SU-DHL-6 (cell line): ENCODE measurements at regions not wholly inside any gene's neighbourhood (a gene's known extent, or its start where the extent isn't known, plus 50 kb on each side); places are given as distances from the start of the nearest gene placed in this dataset.

Experiments
- H2AFZ ChIP-seq: fragments of 200-600 bp; sonication (generic); 2 replicates; pipeline ENCODE4 v1.6.1; 2014; ENCODE audit warnings: low read depth, mild to moderate bottlenecking, moderate library complexity, mixed read lengths, antibody characterized with exemption, low read length; ENCODE audit not compliant: severe bottlenecking
- H3F3A ChIP-seq: fragments of 200-600 bp; shearing (Covaris generic); 2 replicates; pipeline ENCODE4 v1.6.0; 2016; ENCODE audit warnings: antibody characterized with exemption, mild to moderate bottlenecking; ENCODE audit not compliant: insufficient read depth
- H3K27ac ChIP-seq: fragments of 200-600 bp; sonication (generic); 2 replicates; pipeline ENCODE4 v1.5.1; 2016; ENCODE audit warnings: low read depth, mild to moderate bottlenecking, low read length, moderate library complexity, mixed read lengths
- H3K27me3 ChIP-seq: fragments of 200-600 bp; sonication (generic), shearing (Covaris generic); 2 replicates; pipeline ENCODE4 v1.6.0; 2014; ENCODE audit warnings: mild to moderate bottlenecking, low read length
- H3K36me3 ChIP-seq: fragments of 200-600 bp; sonication (generic); 2 replicates; pipeline ENCODE4 v1.6.1; 2014; ENCODE audit warnings: mild to moderate bottlenecking, low read length, mixed read lengths
- H3K4me2 ChIP-seq: fragments of 300-600, 200-600 bp; shearing (Covaris generic), sonication (generic); 2 replicates; pipeline ENCODE4 v1.6.0; 2014; ENCODE audit warnings: low read length, low read depth, mild to moderate bottlenecking; ENCODE audit not compliant: poor library complexity, severe bottlenecking
- H3K4me3 ChIP-seq: fragments of 200-600 bp; sonication (generic); 2 replicates; pipeline ENCODE4 v1.5.1; 2014; ENCODE audit warnings: antibody characterized with exemption, low read length, mild to moderate bottlenecking, mixed read lengths; ENCODE audit not compliant: insufficient read depth, poor library complexity, severe bottlenecking
- H3K79me2 ChIP-seq: fragments of 200-600 bp; sonication (generic); 2 replicates; pipeline ENCODE4 v1.6.1; 2014; ENCODE audit warnings: mild to moderate bottlenecking, low read length, moderate library complexity; ENCODE audit not compliant: insufficient read depth
- H3K9ac ChIP-seq: fragments of 200-600 bp; sonication (generic); 2 replicates; pipeline ENCODE4 v1.7.0; 2014; ENCODE audit warnings: mild to moderate bottlenecking, low read length
- H3K9me2 ChIP-seq: fragments of 200-600 bp; sonication (generic); replicated peaks from 2 replicates; pipeline ENCODE4 v1.6.1; 2014; ENCODE audit warnings: low read length; ENCODE audit not compliant: insufficient read depth
- H3K9me3 ChIP-seq: fragments of 200-600 bp; sonication (generic); 2 replicates; pipeline ENCODE4 v1.6.1; 2014; ENCODE audit warnings: low read length, mixed read lengths; ENCODE audit not compliant: insufficient read depth
- H4K20me1 ChIP-seq: fragments of 200-600 bp; sonication (generic); 2 replicates; pipeline ENCODE4 v1.6.1; 2014; ENCODE audit warnings: low read depth, mild to moderate bottlenecking, antibody characterized with exemption, low read length, moderate library complexity, mixed read lengths
- CTCF ChIP-seq: fragments of 200-600 bp; sonication (generic); IDR thresholded peaks from one replicate; pipeline ENCODE4 v1.5.1; 2017; ENCODE audit warnings: antibody characterized with exemption, mild to moderate bottlenecking, low read length, moderate library complexity; ENCODE audit not compliant: insufficient read depth, poor library complexity, severe bottlenecking
- EZH2phosphoT487 ChIP-seq: fragments of 200-600 bp; sonication (generic), shearing (Covaris generic); conservative IDR thresholded peaks from 2 replicates; pipeline ENCODE4 v1.6.1; 2018; ENCODE audit warnings: mild to moderate bottlenecking, antibody characterized with exemption, low read length, moderate library complexity, mixed read lengths

- Histone ChIP-seq H3K9me2 (no peaks in the 10 kb centered on the region), H3K27me3 (no peaks in the 10 kb centered on the region), H3K9ac (no peak overlapping the region), H3K4me3 (no peak overlapping the region), H2AFZ (no peak overlapping the region), H3K79me2 (no peaks in the 10 kb centered on the region), H3K36me3 (no peaks in the 10 kb centered on the region), H4K20me1 (no peaks in the 10 kb centered on the region), H3K4me2 (no peak overlapping the region), H3K9me3 (no peaks in the 10 kb centered on the region), H3K27ac (no peak overlapping the region), H3F3A (no peaks in the 10 kb centered on the region)
- no peak for TF ChIP-seq EZH2phosphoT487
- no peak for TF ChIP-seq CTCF
These were observed 108.0 kb upstream of the TRABD2B start for GRCh38 chr1:48105165-48105564.

GRCh38 chr1:48103495-48103894 lies 106.3 kb upstream of the TRABD2B start:
- Histone ChIP-seq H3F3A (no peaks in the 10 kb centered on the region), H3K9me2 (no peaks in the 10 kb centered on the region), H3K9ac (no peak overlapping the region), H3K27ac (no peak overlapping the region), H3K27me3 (no peaks in the 10 kb centered on the region), H3K36me3 (no peaks in the 10 kb centered on the region), H3K79me2 (no peaks in the 10 kb centered on the region), H2AFZ (no peak overlapping the region), H3K4me2 (no peak overlapping the region), H4K20me1 (no peaks in the 10 kb centered on the region), H3K9me3 (no peaks in the 10 kb centered on the region), H3K4me3 (no peak overlapping the region)
- TF ChIP-seq CTCF: no peak
- TF ChIP-seq EZH2phosphoT487: no peak

- Histone ChIP-seq H3K27ac (no peak overlapping the region), H3K4me2 (no peak overlapping the region), H3K9me3 (no peaks in the 10 kb centered on the region), H3K4me3 (no peak overlapping the region), H3K9ac (no peak overlapping the region), H3K27me3 (no peaks in the 10 kb centered on the region), H3K79me2 (no peaks in the 10 kb centered on the region), H2AFZ (no peak overlapping the region), H3F3A (no peaks in the 10 kb centered on the region), H3K9me2 (no peaks in the 10 kb centered on the region), H3K36me3 (no peaks in the 10 kb centered on the region), H4K20me1 (no peaks in the 10 kb centered on the region)
- no peak for TF ChIP-seq CTCF
- no peak for TF ChIP-seq EZH2phosphoT487
These were observed 105.6 kb upstream of the TRABD2B start for GRCh38 chr1:48102766-48103165.
